HCEC 1CT (cell line): ENCODE measurements at regions not wholly inside any gene's neighbourhood (a gene's known extent, or its start where the extent isn't known, plus 50 kb on each side); places are given as distances from the start of the nearest gene placed in this dataset.

Experiments
- DNase-seq: peaks from one replicate; pipeline ENCODE4 v3.0.0-alpha.2; 2017

- no peak for DNase-seq
These were observed 648.9 kb upstream of the CXADR start for GRCh38 chr21:16863908-16864307.

- DNase-seq = no peak
These were observed 647.2 kb upstream of the CXADR start for GRCh38 chr21:16865632-16866031.

GRCh38 chr21:16866851-16867250, 646.0 kb upstream of the CXADR start:
- DNase-seq = no peak

GRCh38 chr21:16870103-16870502, 642.7 kb upstream of the CXADR start:
- peak; percentile 60 for DNase-seq

GRCh38 chr21:16872616-16873015, 640.2 kb upstream of the CXADR start:
- no peak for DNase-seq

GRCh38 chr21:16873176-16873575, 639.7 kb upstream of the CXADR start:
- no peak for DNase-seq

- no peak for DNase-seq
These were observed 639.2 kb upstream of the CXADR start for GRCh38 chr21:16873596-16873995.

- DNase-seq = no peak
These were observed 633.4 kb upstream of the CXADR start for GRCh38 chr21:16879479-16879878.

- no peak for DNase-seq
These were observed 621.0 kb upstream of the CXADR start for GRCh38 chr21:16891821-16892220.

GRCh38 chr21:16900685-16901084, 612.2 kb upstream of the CXADR start:
- no peak for DNase-seq

GRCh38 chr21:16908077-16908476, 604.8 kb upstream of the CXADR start:
- DNase-seq = peak; percentile 26

GRCh38 chr21:16910435-16911165, 602.2 kb upstream of the CXADR start:
- no peak for DNase-seq

GRCh38 chr21:16911166-16911607, 601.7 kb upstream of the CXADR start:
- DNase-seq = no peak

- DNase-seq = peak; percentile 17
These were observed 600.8 kb upstream of the CXADR start for GRCh38 chr21:16912075-16912474.

- DNase-seq = no peak
These were observed 599.8 kb upstream of the CXADR start for GRCh38 chr21:16913010-16913409.

- DNase-seq = no peak
These were observed 584.4 kb upstream of the CXADR start for GRCh38 chr21:16928439-16928838.

GRCh38 chr21:16932314-16932713, 580.5 kb upstream of the CXADR start:
- DNase-seq = no peak

- no peak for DNase-seq
These were observed 570.1 kb upstream of the CXADR start for GRCh38 chr21:16942703-16943102.

- no peak for DNase-seq
These were observed 569.6 kb upstream of the CXADR start for GRCh38 chr21:16943231-16943630.

- no peak for DNase-seq
These were observed 567.3 kb upstream of the CXADR start for GRCh38 chr21:16945580-16945979.

- DNase-seq = no peak
These were observed 556.0 kb upstream of the CXADR start for GRCh38 chr21:16956824-16957223.

- no peak for DNase-seq
These were observed 547.4 kb upstream of the CXADR start for GRCh38 chr21:16965424-16965823.

- DNase-seq = no peak
These were observed 544.4 kb upstream of the CXADR start for GRCh38 chr21:16968436-16968835.

GRCh38 chr21:16969636-16970035, 543.2 kb upstream of the CXADR start:
- DNase-seq = no peak

- no peak for DNase-seq
These were observed 538.8 kb upstream of the CXADR start for GRCh38 chr21:16974060-16974459.
